UCSD-AML1 (cell line): ENCODE measurements at regions not wholly inside any gene's neighbourhood (a gene's known extent, or its start where the extent isn't known, plus 50 kb on each side); places are given as distances from the start of the nearest gene placed in this dataset.
"Not testable (repeated sequence)": the region's sequence is repeated elsewhere in the genome, so short reads cannot be mapped to it uniquely, and the experiment has no call there.

Experiments
- DNase-seq: peaks from one replicate; lab custom pipeline; 2025; ENCODE audit not compliant: unreplicated experiment; lab: John Stamatoyannopoulos, UW

DNA sequence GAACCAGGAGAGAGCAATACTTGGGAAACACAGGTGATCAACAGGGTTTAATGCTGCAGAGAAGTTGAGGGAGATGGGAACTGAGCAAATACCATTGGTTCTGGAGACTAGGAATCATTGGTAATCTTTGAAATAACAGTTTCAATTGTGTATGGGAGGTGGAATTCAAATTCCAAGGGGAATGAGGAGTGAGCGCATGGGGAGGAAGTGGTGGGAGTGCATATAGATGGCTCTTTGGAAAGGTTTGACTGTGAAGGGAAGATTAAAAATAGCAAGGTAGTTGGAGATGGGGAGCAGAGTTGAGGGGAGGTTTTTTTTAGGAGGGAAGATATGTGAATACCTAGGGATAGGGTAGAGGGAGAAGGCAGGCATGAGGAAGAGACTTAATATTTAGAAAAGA lies 51.1 kb upstream of the ROPN1 start:
- no peak for DNase-seq

DNA sequence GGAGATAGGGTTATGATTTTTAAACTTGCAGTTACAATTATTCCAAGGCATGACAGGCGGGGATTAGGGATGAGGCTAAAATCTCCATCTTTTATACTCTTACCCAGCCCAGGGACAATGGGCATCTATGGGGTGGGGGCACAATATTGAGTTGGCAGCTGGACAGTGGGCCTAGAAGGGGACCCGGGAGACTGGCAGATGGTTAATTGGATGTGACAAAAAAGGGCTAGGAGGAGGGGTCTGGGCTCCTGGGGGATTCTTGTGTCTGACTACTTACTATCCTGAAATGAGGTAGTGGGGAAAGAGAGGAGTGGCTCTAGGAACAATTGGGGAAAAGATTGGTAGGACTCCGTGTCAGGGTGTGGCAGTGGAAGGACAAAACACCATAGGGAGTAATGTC lies 53.0 kb upstream of the ROPN1 start:
- DNase-seq = no peak

DNA sequence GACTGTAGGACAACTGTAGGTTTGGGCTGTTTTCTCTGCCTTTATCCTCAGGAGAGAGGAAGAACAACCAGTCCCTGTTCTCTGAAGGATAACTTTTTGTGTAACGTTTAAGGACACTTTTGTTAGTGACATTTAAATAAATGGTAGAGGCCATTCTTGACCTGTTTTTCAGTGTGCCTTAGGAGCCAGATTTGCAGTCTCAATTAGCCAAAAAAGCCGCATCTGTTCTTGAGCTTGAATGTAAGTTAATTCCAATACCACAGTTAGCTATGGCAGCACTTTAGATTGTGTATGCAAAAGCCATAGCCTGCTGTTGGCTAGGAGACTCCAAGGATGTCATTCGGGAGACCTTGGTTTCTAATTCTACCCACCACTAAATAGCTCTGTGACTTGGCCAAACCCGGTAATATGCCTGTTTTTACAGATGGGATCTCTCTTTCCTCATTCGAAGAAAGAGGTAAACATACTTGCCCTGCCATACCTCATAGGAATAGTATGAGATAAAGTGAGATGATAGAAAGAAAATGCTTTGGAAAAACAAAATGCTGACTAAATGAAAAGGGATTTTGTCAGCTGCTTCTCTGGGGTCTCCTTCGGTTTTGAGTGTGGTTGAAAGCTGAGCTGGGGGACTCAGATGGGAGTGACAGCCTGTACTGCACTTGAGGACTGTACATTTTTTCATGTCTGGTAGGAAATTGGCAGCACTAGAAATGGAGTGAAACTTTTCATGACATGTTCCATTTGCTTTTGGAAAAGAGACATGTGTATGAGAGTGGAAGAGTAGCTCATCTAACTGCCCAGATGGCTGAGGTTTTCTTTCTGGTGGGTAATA lies 57.3 kb upstream of the ROPN1 start:
- DNase-seq = no peak

DNA sequence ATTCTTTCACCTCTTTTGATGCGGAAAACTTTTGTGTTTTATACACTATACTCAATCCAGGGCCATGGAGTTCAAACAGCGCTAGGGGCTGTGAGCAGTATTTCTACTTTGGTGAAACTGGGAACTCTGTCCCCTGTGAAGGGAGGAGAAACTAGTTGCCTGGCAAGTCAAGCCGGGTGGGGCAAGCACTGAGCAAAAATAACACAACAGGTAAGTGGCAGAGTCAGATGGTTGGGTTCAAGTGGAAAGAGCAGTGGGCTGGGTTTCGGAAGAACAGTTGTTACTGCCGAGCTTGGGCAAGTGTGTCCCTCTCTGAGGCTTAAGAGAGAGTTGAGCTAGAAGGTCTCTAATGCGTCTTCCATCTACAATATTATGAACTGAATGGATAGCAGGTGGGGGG lies 59.7 kb upstream of the ROPN1 start:
- DNase-seq = no peak

DNA sequence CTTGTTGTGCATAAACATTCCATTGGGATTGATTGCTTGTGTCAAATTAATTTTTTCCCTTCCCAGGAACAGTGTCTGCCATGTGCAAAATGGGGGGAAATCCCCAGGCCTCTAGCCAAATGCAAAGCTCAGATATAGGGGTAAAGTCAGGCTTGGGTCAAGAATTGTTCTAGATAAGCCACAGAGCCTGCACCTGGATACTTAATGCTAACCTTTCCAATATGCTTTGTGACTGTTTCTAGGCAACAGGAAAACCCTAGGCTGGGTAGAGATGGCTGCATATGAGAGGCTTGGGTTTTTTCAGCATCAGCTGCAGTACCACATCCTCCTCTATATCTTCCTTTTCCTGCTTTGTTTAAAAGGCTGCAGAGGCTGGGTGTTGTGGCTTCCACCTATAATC lies 61.9 kb upstream of the ROPN1 start:
- no peak for DNase-seq

DNA sequence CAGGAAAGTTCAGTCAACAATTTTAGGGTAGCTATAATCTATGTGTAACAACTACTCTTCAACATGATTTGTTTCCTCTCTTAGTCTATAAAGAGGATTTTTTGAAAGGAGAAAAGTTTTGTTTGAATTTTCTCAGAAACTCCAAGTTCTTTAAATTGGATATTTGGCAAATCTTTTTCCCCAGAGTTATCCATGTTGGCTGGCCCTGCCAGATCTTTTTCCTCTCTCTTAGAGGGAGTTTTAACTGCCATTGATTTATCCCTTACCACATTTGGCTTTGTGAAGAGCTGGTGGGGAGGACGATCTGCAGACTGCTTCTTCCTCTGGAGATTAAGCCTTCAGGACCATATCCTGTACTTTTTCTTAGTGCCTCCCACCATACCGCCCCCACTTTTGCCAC lies 64.9 kb upstream of the ROPN1 start:
- no peak for DNase-seq

DNA sequence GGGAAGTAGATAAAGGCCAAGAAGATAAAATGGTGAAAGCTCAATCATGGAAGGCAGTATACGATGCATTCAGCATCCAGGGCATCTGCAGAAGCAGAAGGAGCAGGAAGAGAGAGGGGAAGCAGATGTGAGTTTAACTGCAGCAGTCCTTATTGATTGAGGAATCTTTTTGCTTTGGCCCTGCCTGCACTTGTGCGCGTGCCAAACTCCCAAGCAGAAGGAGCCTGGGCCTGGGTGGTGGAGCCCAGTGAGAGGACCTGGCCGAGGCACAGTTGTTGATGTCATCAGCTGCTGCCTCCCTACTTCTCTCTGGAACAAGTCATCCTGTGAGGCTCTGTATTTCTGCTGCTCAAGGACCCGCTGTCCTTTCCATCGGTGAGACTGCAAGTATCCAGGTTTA lies 65.5 kb upstream of the ROPN1 start:
- no peak for DNase-seq

DNA sequence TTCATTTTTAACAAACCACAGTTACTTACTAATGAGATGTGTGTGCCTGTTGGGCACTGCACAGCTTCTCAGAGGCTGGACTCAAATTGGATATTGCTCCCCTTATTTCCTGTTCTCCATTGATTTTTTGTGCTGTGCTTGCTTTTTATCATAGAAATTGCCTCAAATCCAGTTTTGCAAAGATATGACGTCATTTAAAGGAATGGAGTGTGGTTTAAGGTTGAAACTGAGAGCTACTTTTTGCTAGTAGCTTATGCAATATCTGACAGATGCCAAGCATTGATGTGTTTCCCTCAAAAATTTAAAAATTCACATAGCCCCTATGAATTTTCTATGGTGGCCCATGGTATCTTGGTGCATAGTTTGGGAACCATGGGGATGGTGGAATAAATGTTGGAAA lies 67.7 kb upstream of the ROPN1 start:
- DNase-seq = no peak

DNA sequence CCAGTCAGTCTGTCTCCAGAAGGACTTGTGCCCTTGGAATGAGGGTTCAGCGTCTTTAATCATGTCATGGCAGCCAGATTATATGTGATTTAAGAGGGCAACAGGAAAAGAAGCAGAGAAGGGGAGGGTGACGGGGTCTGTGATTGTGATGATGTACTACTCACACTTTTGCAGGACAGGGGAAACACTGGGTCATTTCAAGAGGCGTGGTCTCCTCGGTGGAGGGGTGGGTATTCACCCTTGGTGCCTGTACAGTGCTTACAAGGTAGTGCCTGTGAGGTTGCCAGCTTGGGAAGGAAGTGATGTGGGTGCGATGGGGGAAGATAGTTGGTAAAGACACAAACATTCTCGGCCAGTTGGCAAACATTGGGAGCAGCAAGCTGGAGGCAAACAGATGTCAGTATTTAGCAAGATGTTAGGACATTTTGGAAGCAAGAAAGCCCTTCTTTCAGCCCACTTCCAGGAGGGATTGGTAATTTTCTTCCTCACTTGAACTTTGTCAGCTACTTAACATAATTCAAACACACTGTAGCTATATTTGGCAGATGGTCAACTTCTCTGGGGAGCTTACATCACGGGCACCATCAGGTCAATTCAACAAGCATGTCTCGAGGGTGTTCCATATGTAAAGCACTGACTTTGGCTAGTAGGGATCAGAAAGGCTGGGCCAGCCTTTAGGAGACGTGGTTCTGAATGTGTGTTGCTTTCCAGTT lies 71.4 kb upstream of the ROPN1 start:
- DNase-seq = no peak

DNA sequence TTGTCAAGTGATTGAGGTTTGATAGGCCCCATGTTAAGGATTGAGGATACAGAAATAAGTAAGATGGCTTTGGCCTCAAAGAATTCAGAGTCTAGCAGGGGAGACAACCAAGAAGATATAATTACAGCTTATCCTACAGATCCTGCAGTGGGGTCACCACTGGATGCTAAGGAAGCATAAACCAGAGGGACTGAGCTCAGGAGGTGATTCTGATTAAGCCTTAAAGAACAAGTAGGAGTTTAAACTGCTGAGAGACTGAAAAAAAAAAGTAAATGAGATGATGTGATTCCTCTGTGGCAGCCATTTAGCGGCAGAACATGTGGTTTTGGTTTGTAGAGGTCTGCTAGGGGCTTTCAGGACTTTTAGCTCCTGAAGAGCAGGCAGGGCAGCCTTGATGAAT lies 72.1 kb upstream of the ROPN1 start:
- no peak for DNase-seq

DNA sequence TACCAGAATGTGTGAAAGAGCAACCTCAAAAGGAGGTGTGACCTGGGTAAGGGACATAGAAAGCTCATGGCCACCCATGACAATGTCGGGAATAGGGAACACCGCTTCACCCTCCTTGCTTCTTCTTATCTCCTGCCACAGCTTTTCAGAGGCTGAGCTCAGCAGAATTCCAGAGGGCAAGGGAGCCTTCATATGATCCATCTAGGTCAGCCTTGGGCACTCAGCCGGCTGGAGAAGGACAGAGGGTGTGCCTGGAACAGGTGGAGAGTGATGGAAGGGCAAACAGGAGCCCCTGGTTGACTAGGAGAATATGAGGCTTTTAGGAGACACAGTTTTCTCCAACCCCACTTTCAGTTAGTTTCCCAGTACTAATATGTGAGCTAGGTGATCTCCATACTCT lies 74.6 kb upstream of the ROPN1 start:
- not testable (repeated sequence) for DNase-seq

DNA sequence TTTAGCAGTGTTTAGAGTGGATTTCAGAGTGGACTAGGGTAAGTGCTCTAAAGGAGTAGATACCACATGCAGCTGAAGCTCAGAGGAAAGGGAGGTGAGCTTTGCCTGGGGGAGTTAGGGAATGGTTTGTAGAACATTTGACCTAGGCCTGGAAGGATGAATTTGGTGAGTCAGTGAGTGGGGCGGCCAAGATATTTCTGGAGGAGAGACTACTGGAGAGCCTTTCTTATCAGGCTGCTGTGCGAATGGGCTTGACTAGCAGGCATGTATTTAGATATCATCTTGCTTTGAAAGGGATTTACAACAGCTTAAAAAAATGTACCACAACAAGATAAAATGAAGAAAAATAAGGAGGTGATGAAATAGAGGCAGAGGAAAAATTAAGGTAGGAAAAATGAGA lies 77.8 kb upstream of the ROPN1 start:
- DNase-seq = not testable (repeated sequence)

DNA sequence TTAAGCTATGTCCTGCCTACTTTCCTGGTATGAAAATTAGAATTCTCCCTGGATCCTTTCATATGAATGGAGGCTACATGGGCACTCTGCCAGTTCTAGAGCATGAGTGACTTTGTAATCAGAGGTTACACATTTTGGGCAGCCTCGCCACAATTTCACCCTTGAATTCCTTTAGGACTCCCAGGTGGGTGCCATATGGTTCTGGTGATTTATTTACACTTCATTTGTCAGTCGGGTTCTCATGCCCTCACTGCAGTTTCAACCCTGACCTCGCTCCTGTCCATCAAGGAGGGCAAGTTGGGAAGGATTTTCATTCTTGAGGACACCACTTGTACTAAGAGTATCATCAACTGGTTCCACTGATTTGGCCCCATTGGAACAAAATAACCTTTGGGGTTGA lies 83.2 kb upstream of the ROPN1 start:
- DNase-seq = not testable (repeated sequence)

DNA sequence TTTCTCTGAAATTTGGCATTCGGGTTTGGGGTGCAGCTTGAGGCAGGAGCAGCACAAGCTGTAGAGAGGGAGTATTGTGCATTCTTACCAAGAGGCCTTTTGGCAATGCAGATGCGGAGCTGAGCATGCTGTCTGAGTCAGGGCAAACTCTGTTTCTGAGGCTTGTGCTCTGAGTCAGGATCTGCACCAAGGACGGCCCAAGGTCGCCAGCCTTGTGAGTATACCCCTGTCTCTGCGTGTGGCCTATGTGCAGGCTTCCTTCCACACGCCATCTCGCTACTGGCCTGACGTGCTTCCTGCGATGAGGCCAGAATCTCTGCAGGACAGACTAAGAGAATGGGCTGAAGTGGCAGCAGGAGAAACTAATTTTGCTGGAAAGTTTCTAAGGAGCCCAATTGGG lies 83.8 kb upstream of the ROPN1 start:
- DNase-seq = no peak

DNA sequence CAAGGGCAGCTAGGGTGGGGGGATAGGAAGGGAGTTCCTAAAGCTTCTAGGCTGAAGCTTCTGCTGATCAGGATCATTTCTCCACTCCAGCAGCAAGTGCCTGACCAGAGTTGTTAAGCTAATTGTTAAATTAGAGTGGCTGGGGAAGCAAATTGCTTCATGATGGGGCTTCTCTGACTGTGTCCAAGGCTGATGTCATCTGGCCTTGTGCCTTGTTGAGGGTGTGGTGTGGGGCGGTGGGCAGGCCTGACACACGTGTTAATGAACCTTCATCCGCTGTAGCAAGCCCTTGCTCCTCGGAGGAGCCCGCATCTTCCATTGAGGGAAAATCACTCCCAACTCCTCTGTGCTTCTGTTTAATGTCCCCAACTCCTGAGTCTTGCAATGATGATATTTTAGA lies 84.3 kb upstream of the ROPN1 start:
- DNase-seq = no peak

DNA sequence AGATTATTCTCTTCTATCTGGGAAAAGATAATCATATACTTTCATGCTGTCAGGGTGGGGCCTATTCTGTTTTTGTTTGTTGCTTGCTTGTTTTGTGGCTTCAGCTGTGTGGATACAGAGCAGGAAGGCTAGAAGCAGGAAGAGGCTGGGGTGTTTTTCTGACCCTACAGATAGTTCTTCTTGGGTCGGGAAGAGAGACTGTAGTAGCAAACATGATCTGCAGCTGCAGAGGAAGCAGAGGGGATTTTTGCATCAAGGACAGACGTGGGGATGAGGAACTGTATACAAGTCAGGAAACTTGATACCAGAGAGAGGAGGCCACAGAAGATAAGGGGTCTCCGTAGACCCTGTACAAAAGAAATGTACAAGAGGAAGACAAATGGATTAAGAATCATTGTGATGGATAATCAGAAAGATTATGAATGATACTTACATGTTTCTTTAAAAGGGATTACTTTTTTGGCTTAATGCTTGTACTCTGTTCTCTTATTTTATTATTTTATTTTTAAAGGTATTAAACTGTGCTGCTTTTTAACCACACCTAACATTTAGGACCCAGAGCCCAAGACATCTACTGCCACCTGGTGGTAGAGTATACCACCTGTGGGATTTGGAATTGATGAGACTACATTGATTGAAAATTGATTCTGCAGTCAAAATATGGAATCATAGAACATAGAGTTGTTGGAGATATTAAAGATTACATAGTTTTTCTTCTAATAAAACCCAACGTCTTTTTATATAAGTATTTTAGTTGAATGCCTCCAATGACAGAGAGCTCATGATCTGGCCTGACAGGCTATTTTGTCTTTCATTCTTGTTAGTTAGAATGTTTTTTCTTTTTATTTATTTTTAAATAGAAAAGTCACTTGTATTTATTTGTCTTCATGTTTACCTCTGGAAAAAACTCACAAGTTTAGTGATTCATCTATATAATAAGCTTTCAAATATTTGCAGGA lies 87.3 kb upstream of the ROPN1 start:
- no peak for DNase-seq

DNA sequence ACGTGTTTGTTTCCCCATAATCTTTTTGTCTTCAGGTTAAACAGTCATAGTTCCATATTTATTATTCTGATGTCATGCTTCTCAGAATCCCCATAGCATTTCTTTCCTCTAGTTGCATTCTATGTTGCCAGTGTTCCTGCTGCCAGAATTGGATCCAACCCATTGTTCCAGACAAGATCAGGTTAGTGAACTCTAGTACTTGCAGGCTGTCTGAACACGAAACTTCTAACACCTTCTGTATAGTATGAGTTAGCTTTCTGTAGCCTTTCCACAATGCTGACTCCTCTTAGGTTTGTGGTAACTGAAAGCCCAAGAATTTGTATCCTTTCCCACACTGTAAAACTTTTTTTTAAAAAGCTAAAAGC lies 88.0 kb upstream of the ROPN1 start:
- DNase-seq = no peak

DNA sequence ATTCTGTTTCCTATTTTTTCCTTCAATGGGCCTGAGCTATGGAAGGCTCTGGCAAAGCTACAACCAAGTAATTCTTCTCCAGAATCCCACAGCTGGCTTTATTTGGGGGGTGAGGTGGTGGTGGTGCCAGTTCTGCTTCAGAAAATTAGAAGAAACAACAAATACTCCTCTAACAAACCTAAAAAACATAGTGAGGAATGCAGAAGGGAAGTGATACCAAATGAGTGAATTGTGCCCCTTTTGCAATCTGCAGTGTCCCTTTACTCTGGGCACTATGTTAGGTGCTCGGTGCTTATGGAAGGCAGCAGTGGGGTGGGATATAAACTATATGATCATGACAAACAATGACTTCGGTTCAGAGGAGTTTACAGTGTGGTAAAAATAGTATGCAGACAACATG lies 90.4 kb upstream of the ROPN1 start:
- DNase-seq = no peak

DNA sequence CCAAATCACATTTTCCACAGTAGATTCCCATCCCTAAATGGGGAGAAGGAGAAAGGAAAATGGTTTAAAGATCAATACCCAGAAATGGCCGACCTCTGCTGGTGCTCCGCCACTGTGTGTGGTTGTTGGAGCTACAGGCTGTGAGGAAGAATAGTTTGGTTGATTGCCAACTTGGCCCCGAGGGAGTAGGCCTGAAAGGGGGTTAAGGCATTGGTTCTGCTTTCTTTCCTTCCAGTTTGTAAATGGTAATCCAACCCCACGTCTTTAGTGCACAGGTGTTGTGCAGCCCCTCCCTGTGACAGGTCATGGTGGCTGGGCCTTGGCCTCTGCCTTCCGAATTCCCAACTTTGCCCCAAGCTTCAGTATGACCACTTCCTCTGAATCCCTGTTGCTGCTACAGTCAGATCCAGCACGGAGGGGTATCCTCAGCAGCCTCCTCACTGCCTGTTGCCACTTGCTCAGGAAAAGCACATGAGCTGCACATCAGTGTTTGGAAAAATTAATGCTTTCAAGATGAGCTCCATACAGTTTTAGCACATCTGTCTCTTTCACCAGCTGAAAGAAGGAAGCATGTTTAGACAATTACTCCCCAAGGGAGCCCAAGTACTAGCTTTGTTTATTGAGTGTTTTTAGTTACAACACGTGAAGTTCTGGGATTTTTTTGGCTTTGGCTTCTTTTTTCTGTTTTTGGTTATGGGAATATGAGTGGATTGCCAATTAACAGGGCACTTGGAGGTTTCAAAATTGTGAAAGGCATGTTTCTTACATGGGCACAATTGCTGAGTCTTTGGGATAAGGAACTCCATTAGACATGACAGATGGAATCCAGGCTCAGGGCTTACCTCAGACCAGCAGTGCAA lies 92.3 kb upstream of the ROPN1 start:
- DNase-seq = no peak

DNA sequence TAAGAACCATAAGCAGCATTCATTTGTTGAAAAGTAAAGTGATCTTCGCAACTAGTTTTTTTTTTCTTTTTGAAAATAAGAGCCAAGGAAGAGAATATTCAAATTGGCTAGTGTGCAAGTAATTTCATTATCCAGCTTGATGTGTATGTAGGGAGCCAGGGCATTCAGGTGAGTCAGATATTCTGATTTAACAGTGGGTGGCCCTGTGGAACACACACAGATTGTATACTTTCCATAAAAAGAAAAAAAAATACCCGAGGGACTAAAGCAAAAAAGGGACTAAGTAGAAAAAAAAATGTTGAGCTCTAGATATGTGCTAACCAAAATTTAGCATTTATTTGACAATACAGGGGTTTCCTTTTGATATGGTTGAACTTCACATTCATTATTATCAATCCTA lies 96.9 kb upstream of the ROPN1 start:
- DNase-seq = no peak

DNA sequence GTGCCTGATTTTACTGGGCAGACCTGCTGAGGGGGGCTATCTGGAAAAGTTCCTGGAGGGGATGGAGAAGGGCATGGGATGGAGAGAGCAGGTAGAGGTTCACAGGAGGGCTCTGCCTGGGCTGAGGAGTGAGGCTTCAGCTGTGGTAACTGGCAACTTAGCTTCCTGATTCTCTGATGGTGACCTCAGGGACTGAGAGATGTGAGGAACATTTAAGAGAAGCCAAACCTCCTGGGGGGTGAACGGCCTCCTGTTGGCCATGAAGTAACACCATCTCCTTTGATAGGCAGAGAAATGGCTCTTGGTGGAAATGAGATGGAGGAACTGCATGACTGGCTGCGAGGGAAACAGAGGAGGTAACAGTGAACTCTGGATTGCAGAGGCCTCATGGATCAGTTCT lies 97.3 kb upstream of the ROPN1 start:
- no peak for DNase-seq
